GM21786 (cell line): ENCODE measurements at regions not wholly inside any gene's neighbourhood (a gene's known extent, or its start where the extent isn't known, plus 50 kb on each side); places are given as distances from the start of the nearest gene placed in this dataset.
"Not testable (repeated sequence)": the region's sequence is repeated elsewhere in the genome, so short reads cannot be mapped to it uniquely, and the experiment has no call there.

Experiments
- ATAC-seq: cut with Tn5 transposase; IDR thresholded peaks from one replicate; pipeline ENCODE4 v1.9.1; 2021; ENCODE audit not compliant: unreplicated experiment

DNA sequence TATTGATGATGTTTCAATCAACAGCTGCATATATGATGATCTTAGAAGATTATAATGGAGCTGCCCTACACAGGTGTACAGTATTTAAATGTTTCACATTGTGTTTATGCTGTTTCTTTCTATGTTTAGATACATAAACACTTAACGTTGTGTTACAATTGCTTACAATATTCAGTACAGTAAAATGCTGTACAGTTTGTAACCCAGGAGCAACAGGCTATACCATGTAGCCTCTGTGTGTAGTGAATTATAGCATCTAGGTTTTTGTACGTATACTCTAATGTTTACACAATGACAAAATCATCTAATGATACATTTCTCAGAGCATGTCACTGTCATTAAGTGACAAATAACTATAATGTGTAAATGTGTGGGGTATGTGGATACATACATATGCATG is 80.5 kb upstream of the CPEB2 start:
- ATAC-seq, result not testable (repeated sequence)

GRCh38 chr4:14924076-14924811 is 78.0 kb upstream of the CPEB2 start:
- no peak for ATAC-seq

DNA sequence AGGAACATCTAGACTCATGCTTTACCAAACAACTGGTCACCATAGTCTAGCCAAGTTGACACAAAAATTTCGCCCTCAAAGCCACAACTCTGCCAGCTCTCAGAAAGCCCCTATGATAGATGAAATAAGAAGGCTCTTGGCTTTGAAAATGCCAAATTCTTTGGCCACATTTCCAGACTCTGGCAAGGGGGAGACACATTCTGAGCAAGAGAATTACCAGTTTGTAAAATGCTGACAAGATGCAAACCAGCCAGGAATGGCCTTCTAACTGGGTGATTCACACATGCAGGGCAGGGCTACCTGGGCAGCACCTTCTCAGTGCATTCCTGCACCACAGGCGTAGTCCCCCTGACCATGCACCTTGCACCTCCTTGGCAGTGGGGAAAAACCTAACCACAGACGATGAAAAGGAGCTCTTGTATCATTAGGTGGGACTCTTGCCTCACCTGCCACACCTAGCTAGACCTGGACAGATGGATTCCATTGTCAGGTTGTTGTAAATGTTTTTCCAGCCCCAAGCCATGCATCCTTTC is 77.4 kb upstream of the CPEB2 start:
- ATAC-seq, result no peak

DNA sequence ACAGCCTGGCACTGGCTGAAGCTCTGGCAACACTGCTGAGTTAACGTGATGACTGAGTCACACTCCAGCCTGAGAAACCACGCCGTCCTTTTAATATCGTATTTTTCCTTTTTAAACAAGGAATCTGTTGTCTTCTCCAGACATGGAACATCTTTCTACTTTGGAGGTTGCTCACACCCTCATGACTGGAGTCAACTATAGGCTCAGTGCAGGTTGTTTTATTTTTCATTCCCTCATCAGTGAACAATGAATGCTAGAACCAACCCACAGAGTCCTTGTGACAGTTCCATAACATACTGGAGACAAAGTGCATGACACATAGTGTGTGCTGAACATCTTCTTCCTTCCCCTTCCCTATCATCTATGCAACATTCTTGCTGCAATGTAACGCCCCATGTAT is 76.8 kb upstream of the CPEB2 start:
- ATAC-seq, result no peak

- ATAC-seq, result no peak
Observed at GRCh38 chr4:14926368-14926767, 75.9 kb upstream of the CPEB2 start.

GRCh38 chr4:14928035-14928434 is 74.2 kb upstream of the CPEB2 start:
- ATAC-seq, result no peak

- ATAC-seq, result no peak
Observed at GRCh38 chr4:14929669-14930068, 72.6 kb upstream of the CPEB2 start.

DNA sequence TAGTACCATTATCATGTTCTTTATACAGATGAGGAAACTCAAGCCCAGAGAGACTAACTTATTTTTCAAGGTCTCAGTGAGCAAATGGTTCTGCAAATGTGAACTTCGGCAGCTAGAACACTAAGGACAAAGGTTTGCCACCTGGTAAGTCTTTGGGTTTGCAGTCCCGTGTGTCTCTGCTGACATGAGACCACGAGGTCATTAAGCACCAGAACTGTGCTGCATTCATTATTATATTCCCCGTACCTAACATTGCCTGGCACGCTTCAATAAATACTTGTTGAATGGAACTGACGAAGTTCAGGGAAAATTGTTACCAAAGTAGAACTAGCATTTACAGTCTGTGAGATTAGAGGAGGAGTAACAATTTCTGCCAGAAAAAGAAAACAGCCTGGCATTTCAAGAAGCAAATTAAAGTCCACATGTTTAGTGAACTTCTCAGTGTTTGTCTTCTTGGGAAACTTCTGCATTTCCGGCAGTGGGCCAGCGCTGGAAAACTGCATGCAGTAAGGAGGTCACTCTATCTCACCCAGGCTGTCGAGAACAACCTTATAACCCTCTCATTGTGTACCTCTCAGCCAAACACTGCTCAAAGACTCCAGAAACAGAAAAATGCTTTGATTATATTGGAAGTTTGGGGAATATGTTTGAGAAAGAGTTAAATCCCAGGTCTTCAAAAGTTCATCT is 67.4 kb upstream of the CPEB2 start:
- ATAC-seq, result no peak

- ATAC-seq, result no peak
Observed at GRCh38 chr4:14943749-14944148, 58.5 kb upstream of the CPEB2 start.

GRCh38 chr4:14952352-14952751 is 49.9 kb upstream of the CPEB2 start:
- ATAC-seq, result no peak
